Astrocyte (in vitro differentiated cells and primary cell): ENCODE measurements at regions not wholly inside any gene's neighbourhood (a gene's known extent, or its start where the extent isn't known, plus 50 kb on each side); places are given as distances from the start of the nearest gene placed in this dataset.

Experiments used
- EZH2 ChIP-seq: IDR thresholded peaks from 2 replicates; pipeline ENCODE4 v1.6.1; 2012; ENCODE audit warnings: mild to moderate bottlenecking, low read length, inconsistent platforms; ENCODE audit not compliant: insufficient read depth
- TF ChIP-seq, protein P1 (sequence below): IDR thresholded peaks from 2 replicates; pipeline ENCODE4 v1.5.1; 2011; ENCODE audit warnings: low read depth, mild to moderate bottlenecking, inconsistent platforms, low read length, moderate library complexity; ENCODE audit not compliant: insufficient read depth

- TF ChIP-seq, protein P1, sequence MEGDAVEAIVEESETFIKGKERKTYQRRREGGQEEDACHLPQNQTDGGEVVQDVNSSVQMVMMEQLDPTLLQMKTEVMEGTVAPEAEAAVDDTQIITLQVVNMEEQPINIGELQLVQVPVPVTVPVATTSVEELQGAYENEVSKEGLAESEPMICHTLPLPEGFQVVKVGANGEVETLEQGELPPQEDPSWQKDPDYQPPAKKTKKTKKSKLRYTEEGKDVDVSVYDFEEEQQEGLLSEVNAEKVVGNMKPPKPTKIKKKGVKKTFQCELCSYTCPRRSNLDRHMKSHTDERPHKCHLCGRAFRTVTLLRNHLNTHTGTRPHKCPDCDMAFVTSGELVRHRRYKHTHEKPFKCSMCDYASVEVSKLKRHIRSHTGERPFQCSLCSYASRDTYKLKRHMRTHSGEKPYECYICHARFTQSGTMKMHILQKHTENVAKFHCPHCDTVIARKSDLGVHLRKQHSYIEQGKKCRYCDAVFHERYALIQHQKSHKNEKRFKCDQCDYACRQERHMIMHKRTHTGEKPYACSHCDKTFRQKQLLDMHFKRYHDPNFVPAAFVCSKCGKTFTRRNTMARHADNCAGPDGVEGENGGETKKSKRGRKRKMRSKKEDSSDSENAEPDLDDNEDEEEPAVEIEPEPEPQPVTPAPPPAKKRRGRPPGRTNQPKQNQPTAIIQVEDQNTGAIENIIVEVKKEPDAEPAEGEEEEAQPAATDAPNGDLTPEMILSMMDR: no peak
- TF ChIP-seq EZH2: no peak
Measured at GRCh38 chr12:47558625-47559345, 147.0 kb downstream of the RPAP3 start.
